ENCODE measurements at regions not wholly inside any gene's neighbourhood (a gene's known extent, or its start where the extent isn't known, plus 50 kb on each side); places are given as distances from the start of the nearest gene placed in this dataset.
"Not testable (repeated sequence)": the region's sequence is repeated elsewhere in the genome, so short reads cannot be mapped to it uniquely, and the experiment has no call there.

DNA sequence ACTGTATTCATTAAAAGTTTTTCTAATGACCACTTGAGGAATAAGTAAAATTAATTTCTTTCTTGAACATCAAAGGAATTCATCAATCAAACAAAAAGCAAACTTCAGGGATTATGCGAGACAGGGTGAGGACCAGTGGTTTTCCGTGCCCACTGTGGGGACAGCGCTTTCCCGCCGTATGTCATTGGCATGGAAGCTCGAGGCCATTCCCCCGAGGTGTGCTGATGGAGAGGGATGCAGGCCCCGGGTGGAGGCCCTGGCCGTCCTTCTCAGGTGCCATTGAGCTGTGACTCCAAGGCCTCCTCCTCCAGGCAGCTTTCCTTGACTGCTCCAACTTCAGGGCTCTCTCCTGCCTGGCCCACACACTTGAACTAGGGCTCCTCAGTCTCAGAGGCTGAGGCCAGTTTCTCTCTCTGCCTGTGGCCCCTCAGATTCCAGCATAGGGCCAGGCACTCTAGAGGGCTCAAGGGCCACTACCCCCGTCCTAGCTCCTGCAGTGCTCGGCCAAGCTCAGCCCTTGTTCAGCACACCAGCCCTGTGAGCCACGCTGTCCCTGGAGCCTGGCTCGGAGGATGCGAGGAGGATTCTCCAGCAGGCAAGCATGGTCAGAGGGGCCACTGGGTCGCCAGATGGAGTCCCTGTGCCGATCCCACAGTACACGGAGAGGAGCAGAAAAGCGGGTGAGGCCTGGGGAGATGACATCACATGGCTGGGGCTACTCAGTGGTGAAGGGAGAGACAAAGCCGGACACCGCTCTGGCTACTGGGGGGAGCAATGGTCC is 248.0 kb upstream of the SGCG start:
- not testable (repeated sequence) for TF ChIP-seq CTCF, POLR2A (IDR thresholded peaks at IDR 0.05)
